Esophagus muscularis mucosa (tissue), 4 donors: ENCODE measurements at regions not wholly inside any gene's neighbourhood (a gene's known extent, or its start where the extent isn't known, plus 50 kb on each side); places are given as distances from the start of the nearest gene placed in this dataset.

Experiments used
- EP300 ChIP-seq: sonication (generic); formaldehyde crosslinking; IDR thresholded peaks from one replicate; pipeline ENCODE4 v1.6.1; 2017; ENCODE audit warnings: antibody characterized with exemption
- POLR2A ChIP-seq: fragments of 450-650 bp; IDR thresholded peaks from one replicate; pipeline ENCODE4 v1.6.1; 2017; ENCODE audit warnings: antibody characterized with exemption, moderate library complexity, mild to moderate bottlenecking, low read depth
- POLR2AphosphoS5 ChIP-seq, 2 donors: sonication (generic); formaldehyde crosslinking; IDR thresholded peaks; one replicate each; pipeline ENCODE4 v1.6.1; 2017; ENCODE audit warnings: antibody characterized with exemption in 2 of 2
- TF ChIP-seq, protein P1 (sequence below), 3 experiments: fragments of 200-600 bp in 2 of 3; fragments of 450-650 bp in 1 of 3; sonication (generic) in 2 of 3; IDR thresholded peaks; one replicate each; pipeline ENCODE4 v1.5.1; 2017 to 2019; ENCODE audit warnings: antibody characterized with exemption in 3 of 3, mild to moderate bottlenecking in 2 of 3, moderate library complexity in 1 of 3

DNA sequence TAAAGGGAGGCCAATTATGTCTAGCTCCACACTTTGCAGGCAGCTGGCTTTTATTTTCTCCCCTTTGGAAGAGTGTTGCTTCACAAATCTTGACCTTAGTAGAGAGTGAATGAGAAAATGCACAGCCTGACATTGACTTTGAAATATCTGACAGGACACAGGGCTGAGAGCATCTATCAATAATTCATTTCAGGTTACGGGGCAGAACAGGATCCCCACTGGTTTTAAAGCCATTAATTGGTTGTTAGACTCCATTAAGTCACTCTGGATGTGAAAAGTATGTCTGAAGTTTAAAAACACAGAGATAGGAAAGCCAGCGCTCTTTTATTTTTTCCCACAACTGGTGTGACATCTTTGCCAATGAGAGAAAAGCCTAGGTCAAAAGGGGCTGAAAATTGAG lies 251.9 kb upstream of the TMC3 start:
- TF ChIP-seq POLR2AphosphoS5 (IDR thresholded peaks at IDR 0.05) (no peak), POLR2A (no peak), EP300 (no peak)
- TF ChIP-seq, protein P1, sequence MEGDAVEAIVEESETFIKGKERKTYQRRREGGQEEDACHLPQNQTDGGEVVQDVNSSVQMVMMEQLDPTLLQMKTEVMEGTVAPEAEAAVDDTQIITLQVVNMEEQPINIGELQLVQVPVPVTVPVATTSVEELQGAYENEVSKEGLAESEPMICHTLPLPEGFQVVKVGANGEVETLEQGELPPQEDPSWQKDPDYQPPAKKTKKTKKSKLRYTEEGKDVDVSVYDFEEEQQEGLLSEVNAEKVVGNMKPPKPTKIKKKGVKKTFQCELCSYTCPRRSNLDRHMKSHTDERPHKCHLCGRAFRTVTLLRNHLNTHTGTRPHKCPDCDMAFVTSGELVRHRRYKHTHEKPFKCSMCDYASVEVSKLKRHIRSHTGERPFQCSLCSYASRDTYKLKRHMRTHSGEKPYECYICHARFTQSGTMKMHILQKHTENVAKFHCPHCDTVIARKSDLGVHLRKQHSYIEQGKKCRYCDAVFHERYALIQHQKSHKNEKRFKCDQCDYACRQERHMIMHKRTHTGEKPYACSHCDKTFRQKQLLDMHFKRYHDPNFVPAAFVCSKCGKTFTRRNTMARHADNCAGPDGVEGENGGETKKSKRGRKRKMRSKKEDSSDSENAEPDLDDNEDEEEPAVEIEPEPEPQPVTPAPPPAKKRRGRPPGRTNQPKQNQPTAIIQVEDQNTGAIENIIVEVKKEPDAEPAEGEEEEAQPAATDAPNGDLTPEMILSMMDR (IDR thresholded peaks at IDR 0.05) = no peak
